ENCODE measurements at regions not wholly inside any gene's neighbourhood (a gene's known extent, or its start where the extent isn't known, plus 50 kb on each side); places are given as distances from the start of the nearest gene placed in this dataset.

GRCh38 chr6:159360306-159360705 lies 191.1 kb downstream of the FNDC1 start:
- intact Hi-C loops (cut with micrococcal nuclease; ENCODE audit: unreplicated experiment): no loop called here
- Histone ChIP-seq H3K79me2 (ENCODE audit: insufficient read depth, low read depth, low read length) (no peaks in the 10 kb centered on the region), H4K20me1 (ENCODE audit: insufficient read depth, low read length) (no peaks in the 10 kb centered on the region), H3K9me3 (ENCODE audit: low read length) (no peaks in the 10 kb centered on the region), H3K4me3 (ENCODE audit: low read depth, low read length, poor library complexity, severe bottlenecking) (no peak overlapping the region), H3K4me1 (ENCODE audit: insufficient read depth, low read length, poor library complexity, severe bottlenecking) (no peaks in the 10 kb centered on the region), H3K36me3 (ENCODE audit: insufficient read depth, low read length) (no peaks in the 10 kb centered on the region), H3K4me2 (ENCODE audit: low read length) (no peak overlapping the region), H3K9me2 (ENCODE audit: insufficient read depth, low read length) (no peaks in the 10 kb centered on the region), H3K27ac (ENCODE audit: low read depth, low read length, poor library complexity, severe bottlenecking) (no peak overlapping the region), H2AFZ (ENCODE audit: low read length) (no peak overlapping the region)
- DNase-seq (ENCODE audit: low spot score): no peak
- no peak for TF ChIP-seq EZH2phosphoT487 (IDR thresholded peaks at IDR 0.05; ENCODE audit: borderline replicate concordance, low read depth, low read length)
- no peak for TF ChIP-seq CTCF (conservative IDR thresholded peaks at IDR 0.05; ENCODE audit: low read length)
- ChIA-PET CTCF (ENCODE audit: unreplicated experiment) (no interaction called here), POLR2A (interaction anchor here (1.0 kb wide), 1 partner anchor 73 kb away, joined by 3 read pairs; no protein-coding TSS in a partner anchor)
- BruUV-seq (replicated peaks): no TSS peak

GRCh38 chr6:159359581-159360297 lies 190.5 kb downstream of the FNDC1 start:
- H3K9me3 ChIP-seq (ENCODE audit: low read length): no peaks in the 10 kb centered on the region
- no peak overlapping the region for H3K4me3 ChIP-seq (ENCODE audit: low read depth, low read length, poor library complexity, severe bottlenecking)
- H3K9me2 ChIP-seq (ENCODE audit: insufficient read depth, low read length): no peaks in the 10 kb centered on the region
- intact Hi-C loops (cut with micrococcal nuclease; ENCODE audit: unreplicated experiment): no loop called here
- no peaks in the 10 kb centered on the region for H3K79me2 ChIP-seq (ENCODE audit: insufficient read depth, low read depth, low read length)
- H3K36me3 ChIP-seq (ENCODE audit: insufficient read depth, low read length): no peaks in the 10 kb centered on the region
- CTCF ChIA-PET (ENCODE audit: unreplicated experiment): no interaction called here
- BruUV-seq (replicated peaks): no TSS peak
- H2AFZ ChIP-seq (ENCODE audit: low read length): no peak overlapping the region
- DNase-seq (ENCODE audit: low spot score): no peak
- H3K27ac ChIP-seq (ENCODE audit: low read depth, low read length, poor library complexity, severe bottlenecking): no peak overlapping the region
- H3K4me2 ChIP-seq (ENCODE audit: low read length): no peak overlapping the region
- POLR2A ChIA-PET: interaction anchor here (1.0 to 1.2 kb wide), 2 partner anchors 31 to 74 kb away, joined by 3 to 6 read pairs; no protein-coding TSS in a partner anchor
- H4K20me1 ChIP-seq (ENCODE audit: insufficient read depth, low read length): no peaks in the 10 kb centered on the region
- no peak for TF ChIP-seq CTCF (conservative IDR thresholded peaks at IDR 0.05; ENCODE audit: low read length)
- no peak for TF ChIP-seq EZH2phosphoT487 (IDR thresholded peaks at IDR 0.05; ENCODE audit: borderline replicate concordance, low read depth, low read length)
- no peaks in the 10 kb centered on the region for H3K4me1 ChIP-seq (ENCODE audit: insufficient read depth, low read length, poor library complexity, severe bottlenecking)

- intact Hi-C loops (cut with micrococcal nuclease; ENCODE audit: unreplicated experiment): no loop called here
- H3K4me3 ChIP-seq (ENCODE audit: low read depth, low read length, poor library complexity, severe bottlenecking): no peak overlapping the region
- no TSS peak for BruUV-seq (replicated peaks)
- no peaks in the 10 kb centered on the region for H3K79me2 ChIP-seq (ENCODE audit: insufficient read depth, low read depth, low read length)
- POLR2A ChIA-PET: interaction anchor here (0.6 to 1.2 kb wide), 3 partner anchors 19 to 46 kb away, joined by 3 to 6 read pairs (median 5); no protein-coding TSS in a partner anchor
- CTCF ChIA-PET (ENCODE audit: unreplicated experiment): no interaction called here
- H3K27ac ChIP-seq (ENCODE audit: low read depth, low read length, poor library complexity, severe bottlenecking): no peak overlapping the region
- no peak overlapping the region for H3K4me2 ChIP-seq (ENCODE audit: low read length)
- H2AFZ ChIP-seq (ENCODE audit: low read length): no peak overlapping the region
- H3K4me1 ChIP-seq (ENCODE audit: insufficient read depth, low read length, poor library complexity, severe bottlenecking): no peaks in the 10 kb centered on the region
- DNase-seq (ENCODE audit: low spot score): no peak
- H3K36me3 ChIP-seq (ENCODE audit: insufficient read depth, low read length): no peaks in the 10 kb centered on the region
- no peak for TF ChIP-seq EZH2phosphoT487 (IDR thresholded peaks at IDR 0.05; ENCODE audit: borderline replicate concordance, low read depth, low read length)
- no peaks in the 10 kb centered on the region for H3K9me2 ChIP-seq (ENCODE audit: insufficient read depth, low read length)
- H4K20me1 ChIP-seq (ENCODE audit: insufficient read depth, low read length): no peaks in the 10 kb centered on the region
- no peaks in the 10 kb centered on the region for H3K9me3 ChIP-seq (ENCODE audit: low read length)
These were observed 189.4 kb downstream of the FNDC1 start for GRCh38 chr6:159358562-159358961.

Measured in OCI-LY7 (cell line).